Panc1 (cell line): ENCODE measurements at regions not wholly inside any gene's neighbourhood (a gene's known extent, or its start where the extent isn't known, plus 50 kb on each side); places are given as distances from the start of the nearest gene placed in this dataset.

Experiments
- ATAC-seq: fragments of 200-7000 bp; cut with Tn5 transposase; 2 replicates; pipeline ENCODE4 v1.9.1; 2020; ENCODE audit warnings: mild to moderate bottlenecking, moderate library complexity
- BruUV-seq: library from RNA; stranded (reverse); fragments of 400-500 nt; replicated peaks from 2 replicates; lab custom pipeline; 2021; lab: Mats Ljungman, UMichigan
- CTCF ChIA-PET: fragments of 300-600 bp; sonication (Branson Sonifier 250); formaldehyde crosslinking; loops from one replicate; lab custom pipeline; 2022; ENCODE audit warnings: antibody characterized with exemption; lab: Charles Lee
- POLR2A ChIA-PET: fragments of 300-600 bp; sonication (Branson Sonifier 250); formaldehyde crosslinking; loops from one replicate; lab custom pipeline; 2022; ENCODE audit warnings: antibody characterized with exemption; lab: Charles Lee
- DNase-seq: peaks from one replicate; pipeline ENCODE4 v3.0.0-alpha.2; 2010; ENCODE audit warnings: low read depth, low spot score
- H3K27ac ChIP-seq: 2 replicates; pipeline ENCODE4 v1.5.1; 2011; ENCODE audit warnings: mild to moderate bottlenecking, low read length, inconsistent platforms
- H3K27me3 ChIP-seq: fragments of 200-500 bp; sonication (Bioruptor generic); 2 replicates; pipeline ENCODE4 v1.6.0; 2014; ENCODE audit warnings: low read length, inconsistent platforms; ENCODE audit not compliant: control insufficient read depth, insufficient read depth
- H3K36me3 ChIP-seq: fragments of 200-500 bp; sonication (Bioruptor generic); 2 replicates; pipeline ENCODE4 v1.5.1; 2014; ENCODE audit warnings: inconsistent platforms, mild to moderate bottlenecking, low read length, moderate library complexity; ENCODE audit not compliant: control insufficient read depth, insufficient read depth
- H3K4me1 ChIP-seq: 2 replicates; pipeline ENCODE4 v1.5.1; 2011; ENCODE audit warnings: inconsistent platforms, mild to moderate bottlenecking, low read length, moderate library complexity; ENCODE audit not compliant: control insufficient read depth, insufficient read depth
- H3K4me3 ChIP-seq, 2 experiments: 2 replicates each; pipeline ENCODE4 v1.5.1; 2011 to 2012; ENCODE audit warnings: low read depth in 2 of 2, low read length in 2 of 2, mild to moderate bottlenecking in 2 of 2, inconsistent platforms in 1 of 2, moderate library complexity in 1 of 2
- H3K9me3 ChIP-seq: fragments of 200-500 bp; sonication (Bioruptor generic); 2 replicates; pipeline ENCODE4 v1.5.1; 2014; ENCODE audit warnings: low read depth, mild to moderate bottlenecking, inconsistent platforms, low read length, moderate library complexity; ENCODE audit not compliant: control insufficient read depth, insufficient read depth
- CTCF ChIP-seq: fragments of 450-650 bp; IDR thresholded peaks from 2 replicates; pipeline ENCODE4 v1.5.1; 2017; ENCODE audit warnings: mild to moderate bottlenecking
- POLR2AphosphoS5 ChIP-seq: IDR thresholded peaks from 2 replicates; pipeline ENCODE4 v1.6.1; 2012; ENCODE audit warnings: mild to moderate bottlenecking, low read depth, low read length, moderate library complexity
- SIN3A ChIP-seq: IDR thresholded peaks from 2 replicates; pipeline ENCODE4 v1.6.1; 2012; ENCODE audit warnings: low read depth, mild to moderate bottlenecking, low read length, moderate library complexity, borderline replicate concordance; ENCODE audit not compliant: insufficient read depth
- TCF7L2 ChIP-seq: IDR thresholded peaks from 2 replicates; pipeline ENCODE4 v1.6.1; 2011; ENCODE audit warnings: mild to moderate bottlenecking, low read depth, low read length, inconsistent platforms
- in situ Hi-C: cut with HindIII; loops from 2 replicates; pipeline ENCODE4 v1.10.0; 2016; ENCODE audit warnings: low sequenced_read_pairs, low pct_unique_long_range_greater_than_20kb
- intact Hi-C: fragments of 100-400 bp; cut with micrococcal nuclease; formaldehyde crosslinking; loops from one replicate; pipeline ENCODE4 v1.10.0; 2022; ENCODE audit not compliant: unreplicated experiment
- TF ChIP-seq, protein P1 (sequence below), 2 experiments: IDR thresholded peaks; 2 replicates each; pipeline ENCODE4 v1.6.1; 2011 to 2012; ENCODE audit warnings: low read depth in 2 of 2, control low read depth in 1 of 2, low read length in 1 of 2, mild to moderate bottlenecking in 1 of 2, moderate library complexity in 1 of 2; ENCODE audit not compliant: insufficient read depth in 1 of 2

DNA sequence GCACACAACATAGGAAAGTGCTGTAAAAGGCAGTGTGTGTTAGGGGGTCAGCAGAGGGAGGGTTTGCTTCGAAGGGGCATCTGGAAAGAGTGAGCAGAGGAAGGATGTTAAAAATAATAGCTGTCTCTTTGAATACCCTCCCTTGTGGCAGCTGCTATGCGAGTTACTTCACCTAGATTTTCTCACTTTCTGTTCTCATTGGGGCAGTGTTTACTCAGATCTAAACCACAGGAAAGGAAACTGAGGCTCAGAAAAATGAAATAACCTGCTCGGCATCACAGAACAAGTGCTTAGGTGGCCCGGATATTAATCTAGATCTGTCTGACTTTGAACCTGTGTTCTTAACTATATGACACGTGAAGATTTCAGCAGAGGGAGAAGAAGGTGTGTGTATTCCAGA, 125.3 kb downstream of the C11orf91 start:
- ChIA-PET POLR2A (no interaction called here), CTCF (no interaction called here)
- H3K4me1 ChIP-seq: no peaks in the 10 kb centered on the region
- no peaks in the 10 kb centered on the region for H3K9me3 ChIP-seq
- BruUV-seq: no TSS peak
- no peaks in the 10 kb centered on the region for H3K27me3 ChIP-seq
- no peak overlapping the region for H3K4me3 ChIP-seq
- H3K36me3 ChIP-seq: no peaks in the 10 kb centered on the region
- TF ChIP-seq TCF7L2 (no peak), CTCF (no peak), POLR2AphosphoS5 (no peak)
- in situ Hi-C loops: no loop called here
- intact Hi-C loops: no loop called here
- no peak for ATAC-seq
- no peak for DNase-seq
- H3K27ac ChIP-seq: no peak overlapping the region

DNA sequence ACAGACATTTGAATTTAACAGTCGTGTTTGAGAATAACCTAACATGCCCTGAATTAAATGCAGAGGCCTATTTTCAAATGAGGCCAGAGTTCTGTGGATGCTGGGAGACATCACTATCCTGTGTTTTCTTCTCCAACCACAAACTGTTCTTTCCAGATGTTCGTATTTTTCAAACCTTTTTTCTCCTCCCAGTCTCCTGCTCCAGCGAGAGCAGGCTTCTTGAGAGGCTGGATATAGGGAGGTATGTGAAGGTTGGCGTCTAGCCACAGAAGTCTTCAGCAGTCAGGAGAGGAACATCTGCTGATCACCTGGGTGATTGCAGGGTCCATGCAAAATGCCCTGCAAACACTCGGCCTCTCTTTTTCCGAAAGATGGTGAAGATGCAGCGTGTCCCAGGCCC, 126.3 kb downstream of the C11orf91 start:
- in situ Hi-C loops (no loop called here), intact Hi-C loops (no loop called here)
- Histone ChIP-seq H3K4me3 (no peak overlapping the region), H3K4me1 (no peaks in the 10 kb centered on the region), H3K27me3 (no peaks in the 10 kb centered on the region), H3K36me3 (no peaks in the 10 kb centered on the region), H3K9me3 (no peaks in the 10 kb centered on the region), H3K27ac (no peak overlapping the region)
- TF ChIP-seq, protein P1, sequence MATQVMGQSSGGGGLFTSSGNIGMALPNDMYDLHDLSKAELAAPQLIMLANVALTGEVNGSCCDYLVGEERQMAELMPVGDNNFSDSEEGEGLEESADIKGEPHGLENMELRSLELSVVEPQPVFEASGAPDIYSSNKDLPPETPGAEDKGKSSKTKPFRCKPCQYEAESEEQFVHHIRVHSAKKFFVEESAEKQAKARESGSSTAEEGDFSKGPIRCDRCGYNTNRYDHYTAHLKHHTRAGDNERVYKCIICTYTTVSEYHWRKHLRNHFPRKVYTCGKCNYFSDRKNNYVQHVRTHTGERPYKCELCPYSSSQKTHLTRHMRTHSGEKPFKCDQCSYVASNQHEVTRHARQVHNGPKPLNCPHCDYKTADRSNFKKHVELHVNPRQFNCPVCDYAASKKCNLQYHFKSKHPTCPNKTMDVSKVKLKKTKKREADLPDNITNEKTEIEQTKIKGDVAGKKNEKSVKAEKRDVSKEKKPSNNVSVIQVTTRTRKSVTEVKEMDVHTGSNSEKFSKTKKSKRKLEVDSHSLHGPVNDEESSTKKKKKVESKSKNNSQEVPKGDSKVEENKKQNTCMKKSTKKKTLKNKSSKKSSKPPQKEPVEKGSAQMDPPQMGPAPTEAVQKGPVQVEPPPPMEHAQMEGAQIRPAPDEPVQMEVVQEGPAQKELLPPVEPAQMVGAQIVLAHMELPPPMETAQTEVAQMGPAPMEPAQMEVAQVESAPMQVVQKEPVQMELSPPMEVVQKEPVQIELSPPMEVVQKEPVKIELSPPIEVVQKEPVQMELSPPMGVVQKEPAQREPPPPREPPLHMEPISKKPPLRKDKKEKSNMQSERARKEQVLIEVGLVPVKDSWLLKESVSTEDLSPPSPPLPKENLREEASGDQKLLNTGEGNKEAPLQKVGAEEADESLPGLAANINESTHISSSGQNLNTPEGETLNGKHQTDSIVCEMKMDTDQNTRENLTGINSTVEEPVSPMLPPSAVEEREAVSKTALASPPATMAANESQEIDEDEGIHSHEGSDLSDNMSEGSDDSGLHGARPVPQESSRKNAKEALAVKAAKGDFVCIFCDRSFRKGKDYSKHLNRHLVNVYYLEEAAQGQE (IDR thresholded peaks at IDR 0.05; ENCODE audit: insufficient read depth in 1 of 2, low read depth in 2 of 2, low read length in 1 of 2): no peak
- no peak for TF ChIP-seq POLR2AphosphoS5
- TF ChIP-seq SIN3A: no peak
- TF ChIP-seq CTCF: no peak
- no peak for TF ChIP-seq TCF7L2
- ATAC-seq (no peak), DNase-seq (no peak)
- ChIA-PET POLR2A (no interaction called here), CTCF (no interaction called here)
- no TSS peak for BruUV-seq
